ENCODE measurements at regions not wholly inside any gene's neighbourhood (a gene's known extent, or its start where the extent isn't known, plus 50 kb on each side); places are given as distances from the start of the nearest gene placed in this dataset.

GRCh38 chr1:191852907-191853306, 305.4 kb upstream of the RGS18 start:
- no peak for TF ChIP-seq CTCF (IDR thresholded peaks at IDR 0.05; ENCODE audit: borderline replicate concordance)
- Histone ChIP-seq H3K4me3 (no peak overlapping the region), H3K36me3 (no peaks in the 10 kb centered on the region), H3K9me3 (replicated peaks) (no peaks in the 10 kb centered on the region), H3K27me3 (ENCODE audit: low read depth) (no peaks in the 10 kb centered on the region), H3K27ac (replicated peaks) (no peak overlapping the region), H3K4me1 (no peaks in the 10 kb centered on the region)
- intact Hi-C loops (cut with micrococcal nuclease), result no loop called here
- DNase-seq, result no peak

GRCh38 chr1:191857600-191857999, 300.7 kb upstream of the RGS18 start:
- no peak for TF ChIP-seq CTCF (IDR thresholded peaks at IDR 0.05; ENCODE audit: borderline replicate concordance)
- no peak overlapping the region for H3K27ac ChIP-seq (replicated peaks)
- no peak overlapping the region for H3K4me3 ChIP-seq
- H3K4me1 ChIP-seq, result no peaks in the 10 kb centered on the region
- no peaks in the 10 kb centered on the region for H3K36me3 ChIP-seq
- peaks cover 13% of the 10 kb centered on the region for H3K9me3 ChIP-seq (replicated peaks)
- no peak for DNase-seq
- H3K27me3 ChIP-seq (ENCODE audit: low read depth), result no peaks in the 10 kb centered on the region
- intact Hi-C loops (cut with micrococcal nuclease), result no loop called here

GRCh38 chr1:191865479-191865878, 292.8 kb upstream of the RGS18 start:
- no peaks in the 10 kb centered on the region for H3K27me3 ChIP-seq (ENCODE audit: low read depth)
- no peaks in the 10 kb centered on the region for H3K4me1 ChIP-seq
- no peak for DNase-seq
- intact Hi-C loops (cut with micrococcal nuclease), result no loop called here
- no peaks in the 10 kb centered on the region for H3K36me3 ChIP-seq
- no peak for TF ChIP-seq CTCF (IDR thresholded peaks at IDR 0.05; ENCODE audit: borderline replicate concordance)
- no peak overlapping the region for H3K4me3 ChIP-seq
- no peak overlapping the region for H3K27ac ChIP-seq (replicated peaks)
- peaks cover 39% of the 10 kb centered on the region for H3K9me3 ChIP-seq (replicated peaks)

- H3K4me3 ChIP-seq, result no peak overlapping the region
- no peaks in the 10 kb centered on the region for H3K4me1 ChIP-seq
- no peaks in the 10 kb centered on the region for H3K36me3 ChIP-seq
- no peaks in the 10 kb centered on the region for H3K27me3 ChIP-seq (ENCODE audit: low read depth)
- intact Hi-C loops (cut with micrococcal nuclease), result no loop called here
- no peak for DNase-seq
- H3K27ac ChIP-seq (replicated peaks), result no peak overlapping the region
- no peak for TF ChIP-seq CTCF (IDR thresholded peaks at IDR 0.05; ENCODE audit: borderline replicate concordance)
- peaks cover 39% of the 10 kb centered on the region for H3K9me3 ChIP-seq (replicated peaks)
Measured at GRCh38 chr1:191866155-191866554, 292.1 kb upstream of the RGS18 start.

- intact Hi-C loops (cut with micrococcal nuclease), result no loop called here
- no peaks in the 10 kb centered on the region for H3K27me3 ChIP-seq (ENCODE audit: low read depth)
- H3K9me3 ChIP-seq (replicated peaks), result peaks cover 5% of the 10 kb centered on the region
- DNase-seq, result no peak
- no peak for TF ChIP-seq CTCF (IDR thresholded peaks at IDR 0.05; ENCODE audit: borderline replicate concordance)
- no peaks in the 10 kb centered on the region for H3K4me1 ChIP-seq
- no peak overlapping the region for H3K4me3 ChIP-seq
- no peak overlapping the region for H3K27ac ChIP-seq (replicated peaks)
- H3K36me3 ChIP-seq, result no peaks in the 10 kb centered on the region
Measured at GRCh38 chr1:191869790-191870312, 288.4 kb upstream of the RGS18 start.

GRCh38 chr1:191870490-191870889, 287.8 kb upstream of the RGS18 start:
- no peaks in the 10 kb centered on the region for H3K36me3 ChIP-seq
- no peaks in the 10 kb centered on the region for H3K27me3 ChIP-seq (ENCODE audit: low read depth)
- intact Hi-C loops (cut with micrococcal nuclease), result no loop called here
- no peak for TF ChIP-seq CTCF (IDR thresholded peaks at IDR 0.05; ENCODE audit: borderline replicate concordance)
- H3K4me1 ChIP-seq, result no peaks in the 10 kb centered on the region
- H3K4me3 ChIP-seq, result no peak overlapping the region
- DNase-seq, result no peak
- no peaks in the 10 kb centered on the region for H3K9me3 ChIP-seq (replicated peaks)
- H3K27ac ChIP-seq (replicated peaks), result no peak overlapping the region

Measured in left ventricle myocardium inferior (tissue), 1 donor.